HepG2 (cell line): ENCODE measurements at regions not wholly inside any gene's neighbourhood (a gene's known extent, or its start where the extent isn't known, plus 50 kb on each side); places are given as distances from the start of the nearest gene placed in this dataset.

Source experiments
- ATAC-seq: fragments of 200-7000 bp; cut with Tn5 transposase; 3 replicates; pipeline ENCODE4 v1.9.1; 2020; ENCODE audit warnings: mild to moderate bottlenecking, moderate library complexity
- BruUV-seq: library from RNA; stranded (reverse); fragments of 400-500 nt; replicated peaks from 2 replicates; lab custom pipeline; 2021; lab: Mats Ljungman, UMichigan
- CTCF ChIA-PET: fragments of 300-600 bp; formaldehyde crosslinking; extraction: SDS; loops from one replicate; lab custom pipeline; 2021; ENCODE audit warnings: low total read pairs, inconsistent platforms, low intra/inter-chr PET ratio; lab: Yijun Ruan, JAX
- POLR2A ChIA-PET: fragments of 350-600 bp; sonication (Branson Sonifier 250); formaldehyde crosslinking; loops from one replicate; lab custom pipeline; 2020; ENCODE audit warnings: antibody characterized with exemption, inconsistent platforms; lab: Yijun Ruan, JAX
- DNase-seq: peaks from one replicate; pipeline ENCODE4 v3.0.0-alpha.2; 2015; ENCODE audit warnings: low spot score
- FAIRE-seq: peaks from 3 replicates; lab custom pipeline; 2011; peaks lifted over from hg19 to GRCh38; lab: Jason Lieb, UNC
- H2AFZ ChIP-seq: one replicate; pipeline ENCODE4 v1.6.1; 2011; ENCODE audit warnings: low read length, inconsistent platforms
- H3K27ac ChIP-seq: fragments of 300-600 bp; 3 replicates; pipeline ENCODE4 v1.8.0; 2011; ENCODE audit warnings: mixed run types, mild to moderate bottlenecking, mixed read lengths, low read length, inconsistent platforms; ENCODE audit not compliant: insufficient read depth; ENCODE audit errors: extremely low read length
- H3K27me3 ChIP-seq, 2 experiments: fragments of 200-600 bp in 1 of 2; 2 replicates in 1 of 2; 3 replicates in 1 of 2; pipeline versions ENCODE4 v1.6.0 to v1.8.0; 2011; ENCODE audit warnings: low read length in 2 of 2, mild to moderate bottlenecking in 2 of 2, moderate library complexity in 2 of 2, inconsistent platforms in 1 of 2; ENCODE audit not compliant: insufficient read depth in 2 of 2, control insufficient read depth in 1 of 2
- H3K36me3 ChIP-seq, 2 experiments: fragments of 200-600 bp in 1 of 2; replicated peaks in 1 of 2; 2 replicates in 1 of 2; 3 replicates in 1 of 2; pipeline versions ENCODE4 v1.5.1 to v1.8.0; 2011; ENCODE audit warnings: low read length in 2 of 2, inconsistent platforms in 1 of 2; ENCODE audit not compliant: insufficient read depth in 2 of 2, control insufficient read depth in 1 of 2
- H3K4me1 ChIP-seq: 2 replicates; pipeline ENCODE4 v1.5.1; 2012; ENCODE audit warnings: low read length, inconsistent platforms; ENCODE audit not compliant: insufficient read depth
- H3K4me2 ChIP-seq: 2 replicates; pipeline ENCODE4 v1.6.0; 2011; ENCODE audit warnings: low read depth, low read length, inconsistent platforms
- H3K4me3 ChIP-seq, 3 experiments: fragments of 200-600 bp in 1 of 3; sonication (generic), shearing (Covaris generic) in 1 of 3; replicated peaks in 1 of 3; 2 replicates each; pipeline ENCODE4 v1.5.1; 2011 to 2016; ENCODE audit warnings: low read length in 3 of 3, inconsistent platforms in 2 of 3, low read depth in 2 of 3, mild to moderate bottlenecking in 2 of 3, control low read depth in 1 of 3, mixed read lengths in 1 of 3; ENCODE audit not compliant: insufficient read depth in 1 of 3
- H3K79me2 ChIP-seq: one replicate; pipeline ENCODE4 v1.6.1; 2011; ENCODE audit warnings: low read length, inconsistent platforms; ENCODE audit not compliant: insufficient read depth
- H3K9ac ChIP-seq: 2 replicates; pipeline ENCODE4 v1.6.0; 2011; ENCODE audit warnings: mild to moderate bottlenecking, low read depth, low read length, inconsistent platforms; ENCODE audit not compliant: insufficient read depth
- H3K9me3 ChIP-seq: 2 replicates; pipeline ENCODE4 v1.5.1; 2012; ENCODE audit warnings: mild to moderate bottlenecking, low read length
- H4K20me1 ChIP-seq: 2 replicates; pipeline ENCODE4 v1.6.0; 2011; ENCODE audit warnings: inconsistent platforms, mild to moderate bottlenecking, low read length, moderate library complexity; ENCODE audit not compliant: insufficient read depth
- CBX1 ChIP-seq: IDR thresholded peaks from one replicate; pipeline ENCODE4 v1.6.1; 2016; ENCODE audit warnings: antibody characterized with exemption, low read depth
- EHMT2 ChIP-seq: fragments of 200-600 bp; sonication (generic); IDR thresholded peaks from 2 replicates; pipeline ENCODE4 v1.7.0; 2017; ENCODE audit warnings: antibody characterized with exemption, low read depth, low read length, borderline replicate concordance
- MAFK ChIP-seq, 2 experiments: IDR thresholded peaks in 1 of 2; conservative IDR thresholded peaks in 1 of 2; 2 replicates each; pipeline ENCODE4 v1.6.1; 2011; ENCODE audit warnings: improper control_type of control experiment in 2 of 2, low read length in 2 of 2
- ZIK1 ChIP-seq: sonication (generic); formaldehyde crosslinking; IDR thresholded peaks from 2 replicates; pipeline ENCODE4 v1.5.0; 2020; ENCODE audit warnings: mild to moderate bottlenecking, low read depth, missing genetic modification reagents, borderline replicate concordance
- ZNF550 ChIP-seq: sonication (generic); formaldehyde crosslinking; IDR thresholded peaks from 2 replicates; pipeline ENCODE4 v1.4.0; 2020; ENCODE audit warnings: mild to moderate bottlenecking, missing genetic modification reagents, borderline replicate concordance
- WGBS: methylation state at CpG from one replicate; pipeline ENCODE4 v1.1.6; 2017; ENCODE audit warnings: low lambda C conversion rate; 5-methylcytosine and 5-hydroxymethylcytosine counted together
- in situ Hi-C: cut with HindIII; loops from 2 replicates; pipeline ENCODE4 v1.10.0; 2017; ENCODE audit warnings: low pct_unique_long_range_greater_than_20kb; ENCODE audit not compliant: extremely low pct_ligation_motif_present
- intact Hi-C: fragments of 100-400 bp; cut with micrococcal nuclease; formaldehyde crosslinking; loops from one replicate; pipeline ENCODE4 v1.10.0; 2022; ENCODE audit not compliant: unreplicated experiment
- TF ChIP-seq, protein P1 (sequence below): sonication (generic); formaldehyde crosslinking; IDR thresholded peaks from 2 replicates; pipeline ENCODE4 v1.9.0; 2022; ENCODE audit warnings: low read depth, missing genetic modification reagents
- TF ChIP-seq, protein P2 (sequence below): sonication (generic); formaldehyde crosslinking; IDR thresholded peaks from 2 replicates; pipeline ENCODE4 v1.8.1; 2023; ENCODE audit warnings: missing genetic modification reagents, mild to moderate bottlenecking, borderline replicate concordance
- TF ChIP-seq, protein P3 (sequence below): sonication (generic); formaldehyde crosslinking; IDR thresholded peaks from 2 replicates; pipeline ENCODE4 v1.4.0; 2020; ENCODE audit warnings: low read depth, mild to moderate bottlenecking, missing genetic modification reagents

DNA sequence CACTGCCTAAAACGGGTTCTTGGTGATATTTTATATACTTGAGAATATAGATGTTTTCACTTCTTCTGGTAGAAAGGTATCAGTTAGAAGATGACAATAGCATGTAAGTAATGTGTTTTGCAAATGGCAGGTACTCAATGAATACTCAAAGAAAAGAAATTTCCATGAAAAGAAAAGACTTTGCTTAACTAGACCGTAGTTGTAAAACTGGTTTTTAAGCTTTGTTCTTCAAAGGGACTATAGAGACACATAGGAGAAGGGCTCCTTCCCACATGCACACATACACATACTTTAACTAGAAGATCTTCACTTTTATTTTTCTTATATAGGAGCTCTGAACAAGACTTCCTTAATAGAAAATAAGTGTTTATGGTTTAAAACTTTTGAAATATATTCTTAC is 215.3 kb upstream of the RND3 start (continued):
- TF ChIP-seq, protein P1, sequence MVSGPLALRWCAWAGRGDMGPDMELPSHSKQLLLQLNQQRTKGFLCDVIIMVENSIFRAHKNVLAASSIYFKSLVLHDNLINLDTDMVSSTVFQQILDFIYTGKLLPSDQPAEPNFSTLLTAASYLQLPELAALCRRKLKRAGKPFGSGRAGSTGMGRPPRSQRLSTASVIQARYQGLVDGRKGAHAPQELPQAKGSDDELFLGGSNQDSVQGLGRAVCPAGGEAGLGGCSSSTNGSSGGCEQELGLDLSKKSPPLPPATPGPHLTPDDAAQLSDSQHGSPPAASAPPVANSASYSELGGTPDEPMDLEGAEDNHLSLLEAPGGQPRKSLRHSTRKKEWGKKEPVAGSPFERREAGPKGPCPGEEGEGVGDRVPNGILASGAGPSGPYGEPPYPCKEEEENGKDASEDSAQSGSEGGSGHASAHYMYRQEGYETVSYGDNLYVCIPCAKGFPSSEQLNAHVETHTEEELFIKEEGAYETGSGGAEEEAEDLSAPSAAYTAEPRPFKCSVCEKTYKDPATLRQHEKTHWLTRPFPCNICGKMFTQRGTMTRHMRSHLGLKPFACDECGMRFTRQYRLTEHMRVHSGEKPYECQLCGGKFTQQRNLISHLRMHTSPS = no peak
- TF ChIP-seq ZNF550 = no peak
- TF ChIP-seq, protein P2, sequence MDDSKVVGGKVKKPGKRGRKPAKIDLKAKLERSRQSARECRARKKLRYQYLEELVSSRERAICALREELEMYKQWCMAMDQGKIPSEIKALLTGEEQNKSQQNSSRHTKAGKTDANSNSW (CRISPR knock-in tag) = no peak
- TF ChIP-seq EHMT2 = no peak
- TF ChIP-seq CBX1 = no peak
- TF ChIP-seq ZIK1 = no peak

DNA sequence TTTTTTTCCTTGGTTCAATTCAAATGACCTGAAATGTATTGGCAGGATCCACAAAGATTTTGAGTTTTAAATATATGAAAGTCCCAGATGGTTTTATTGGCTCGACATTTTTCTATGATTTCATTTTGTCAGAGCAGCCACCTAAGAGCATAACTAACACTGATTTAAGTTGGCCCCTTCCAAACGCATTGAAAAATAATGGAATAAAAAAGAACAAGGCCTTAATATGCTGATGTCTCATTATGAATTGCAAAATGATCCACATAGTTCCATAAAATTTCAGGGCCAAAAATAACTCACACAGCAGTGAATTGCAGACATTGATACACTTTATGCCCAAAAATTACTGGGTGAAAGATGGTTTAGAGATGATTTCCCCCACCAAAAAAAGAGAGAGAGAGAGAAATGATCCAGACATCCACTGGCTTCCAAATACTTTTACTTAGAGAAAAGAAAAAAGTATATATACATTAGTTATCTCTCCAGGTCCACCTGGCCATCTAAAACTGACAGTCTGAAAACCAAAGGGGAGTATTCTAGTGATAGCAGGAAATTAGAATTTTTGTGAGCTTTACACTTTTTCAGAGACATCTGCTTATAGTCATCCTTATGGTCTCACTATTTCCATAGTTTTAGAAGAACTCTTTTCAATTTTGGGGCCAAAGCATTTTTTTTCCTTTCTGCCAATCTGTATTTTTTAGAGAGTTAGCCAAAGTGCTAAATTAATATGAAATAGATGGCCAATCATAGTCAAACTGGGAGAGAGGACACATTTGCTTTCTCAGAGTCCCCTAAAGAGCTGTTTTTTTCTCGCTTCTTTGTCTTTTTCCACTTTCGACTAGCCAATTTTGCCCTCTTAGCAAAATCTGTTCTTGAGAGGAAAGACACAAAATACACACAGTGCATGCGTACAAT is 213.5 kb upstream of the RND3 start:
- Histone ChIP-seq H2AFZ (no peak overlapping the region), H3K79me2 (no peaks in the 10 kb centered on the region), H3K4me2 (no peak overlapping the region), H3K36me3 (no peaks in the 10 kb centered on the region), H3K27me3 (no peaks in the 10 kb centered on the region), H3K4me1 (no peaks in the 10 kb centered on the region), H4K20me1 (no peaks in the 10 kb centered on the region), H3K4me3 (no peak overlapping the region), H3K27ac (no peak overlapping the region), H3K9ac (no peak overlapping the region), H3K9me3 (no peaks in the 10 kb centered on the region; the same call in 1 of the 2 replicates)
- DNase-seq (no peak), ATAC-seq (no peak), FAIRE-seq (no peak)
- 12% methylated on average over 5 of the region's 5 CpGs for WGBS
- in situ Hi-C loops (no loop called here), intact Hi-C loops (no loop called here)
- TF ChIP-seq MAFK (conservative IDR thresholded peaks at IDR 0.05 in 1 of 2, IDR thresholded peaks at IDR 0.05 in 1 of 2; ENCODE audit: low read length in 2 of 2) = 0 out of 4 replicates have a peak, but pooled peaks of 1 of the 2 experiments have one; percentile 9
- TF ChIP-seq, protein P3, sequence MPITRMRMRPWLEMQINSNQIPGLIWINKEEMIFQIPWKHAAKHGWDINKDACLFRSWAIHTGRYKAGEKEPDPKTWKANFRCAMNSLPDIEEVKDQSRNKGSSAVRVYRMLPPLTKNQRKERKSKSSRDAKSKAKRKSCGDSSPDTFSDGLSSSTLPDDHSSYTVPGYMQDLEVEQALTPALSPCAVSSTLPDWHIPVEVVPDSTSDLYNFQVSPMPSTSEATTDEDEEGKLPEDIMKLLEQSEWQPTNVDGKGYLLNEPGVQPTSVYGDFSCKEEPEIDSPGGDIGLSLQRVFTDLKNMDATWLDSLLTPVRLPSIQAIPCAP (CRISPR knock-in tag) = no peak
- ChIA-PET CTCF (no interaction called here), POLR2A (no interaction called here)
- BruUV-seq = no TSS peak
